Activated B cell treated with CpG ODN at 0.5 μM for 24 hours (primary cell): ENCODE measurements at regions not wholly inside any gene's neighbourhood (a gene's known extent, or its start where the extent isn't known, plus 50 kb on each side); places are given as distances from the start of the nearest gene placed in this dataset.

Experiments
- ATAC-seq: fragments of 200-7000 bp; cut with Tn5 transposase; one replicate; pipeline ENCODE4 v1.10.0; 2021; ENCODE audit warnings: low read depth, mild to moderate bottlenecking, moderate library complexity
- CTCF ChIA-PET: fragments of 350-600 bp; sonication (Branson Sonifier 250); formaldehyde crosslinking; loops from one replicate; lab custom pipeline; 2021; ENCODE audit warnings: antibody characterized with exemption; lab: Charles Lee
- POLR2A ChIA-PET: fragments of 350-600 bp; sonication (Branson Sonifier 250); formaldehyde crosslinking; loops from one replicate; lab custom pipeline; 2021; ENCODE audit warnings: antibody characterized with exemption; lab: Charles Lee
- DNase-seq: peaks from one replicate; pipeline ENCODE4 v3.0.0; 2022
- H3K27ac Mint-ChIP-seq: one replicate; pipeline ENCODE4 v1.8.0; 2020; ENCODE audit warnings: mixed read lengths
- H3K27me3 Mint-ChIP-seq: one replicate; pipeline ENCODE4 v1.8.0; 2021; ENCODE audit warnings: mixed read lengths
- H3K36me3 Mint-ChIP-seq: one replicate; pipeline ENCODE4 v1.8.0; 2021; ENCODE audit warnings: low read depth, mixed read lengths
- H3K4me1 Mint-ChIP-seq: one replicate; pipeline ENCODE4 v1.8.0; 2021; ENCODE audit warnings: mixed read lengths
- H3K4me3 Mint-ChIP-seq: one replicate; pipeline ENCODE4 v1.8.0; 2020; ENCODE audit warnings: mild to moderate bottlenecking, mixed read lengths
- H3K9me3 Mint-ChIP-seq: one replicate; pipeline ENCODE4 v1.8.0; 2020; ENCODE audit warnings: mixed read lengths
- intact Hi-C: fragments of 100-400 bp; cut with micrococcal nuclease; formaldehyde crosslinking; loops from one replicate; pipeline ENCODE4 v1.15.1; 2024
- TF ChIP-seq, protein P1 (sequence below): fragments of 200-600 bp; IDR thresholded peaks from one replicate; pipeline ENCODE4 v1.8.0; 2022; ENCODE audit warnings: antibody characterized with exemption, mild to moderate bottlenecking

DNA sequence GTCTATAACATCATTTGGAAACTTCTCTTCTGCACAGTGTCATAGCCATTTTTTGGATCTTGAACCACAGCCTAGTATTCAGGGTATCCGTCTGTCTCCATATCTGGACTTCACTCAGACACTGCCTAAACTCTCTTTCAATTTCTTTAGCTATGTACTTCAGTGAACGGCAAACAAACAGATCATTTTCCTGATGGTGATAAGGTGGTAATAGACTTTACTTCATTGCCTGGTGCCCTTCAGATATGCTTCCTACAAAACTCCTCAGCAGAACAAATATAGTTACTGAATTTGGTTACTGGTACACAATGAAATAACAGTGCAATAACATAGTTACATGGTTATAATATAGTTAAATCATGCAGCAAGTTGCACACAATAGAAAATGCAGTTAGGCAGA lies 348.2 kb downstream of the ZSWIM6 start:
- DNase-seq, result no peak
- peaks cover 4% of the 10 kb centered on the region for H3K27me3 Mint-ChIP-seq
- ChIA-PET POLR2A (no interaction called here), CTCF (no interaction called here)
- H3K9me3 Mint-ChIP-seq, result no peaks in the 10 kb centered on the region
- no peak overlapping the region for H3K4me3 Mint-ChIP-seq
- no peak overlapping the region for H3K27ac Mint-ChIP-seq
- H3K36me3 Mint-ChIP-seq, result no peaks in the 10 kb centered on the region
- TF ChIP-seq, protein P1, sequence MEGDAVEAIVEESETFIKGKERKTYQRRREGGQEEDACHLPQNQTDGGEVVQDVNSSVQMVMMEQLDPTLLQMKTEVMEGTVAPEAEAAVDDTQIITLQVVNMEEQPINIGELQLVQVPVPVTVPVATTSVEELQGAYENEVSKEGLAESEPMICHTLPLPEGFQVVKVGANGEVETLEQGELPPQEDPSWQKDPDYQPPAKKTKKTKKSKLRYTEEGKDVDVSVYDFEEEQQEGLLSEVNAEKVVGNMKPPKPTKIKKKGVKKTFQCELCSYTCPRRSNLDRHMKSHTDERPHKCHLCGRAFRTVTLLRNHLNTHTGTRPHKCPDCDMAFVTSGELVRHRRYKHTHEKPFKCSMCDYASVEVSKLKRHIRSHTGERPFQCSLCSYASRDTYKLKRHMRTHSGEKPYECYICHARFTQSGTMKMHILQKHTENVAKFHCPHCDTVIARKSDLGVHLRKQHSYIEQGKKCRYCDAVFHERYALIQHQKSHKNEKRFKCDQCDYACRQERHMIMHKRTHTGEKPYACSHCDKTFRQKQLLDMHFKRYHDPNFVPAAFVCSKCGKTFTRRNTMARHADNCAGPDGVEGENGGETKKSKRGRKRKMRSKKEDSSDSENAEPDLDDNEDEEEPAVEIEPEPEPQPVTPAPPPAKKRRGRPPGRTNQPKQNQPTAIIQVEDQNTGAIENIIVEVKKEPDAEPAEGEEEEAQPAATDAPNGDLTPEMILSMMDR, result no peak
- H3K4me1 Mint-ChIP-seq, result no peaks in the 10 kb centered on the region
- intact Hi-C loops, result no loop called here
- ATAC-seq, result no peak

DNA sequence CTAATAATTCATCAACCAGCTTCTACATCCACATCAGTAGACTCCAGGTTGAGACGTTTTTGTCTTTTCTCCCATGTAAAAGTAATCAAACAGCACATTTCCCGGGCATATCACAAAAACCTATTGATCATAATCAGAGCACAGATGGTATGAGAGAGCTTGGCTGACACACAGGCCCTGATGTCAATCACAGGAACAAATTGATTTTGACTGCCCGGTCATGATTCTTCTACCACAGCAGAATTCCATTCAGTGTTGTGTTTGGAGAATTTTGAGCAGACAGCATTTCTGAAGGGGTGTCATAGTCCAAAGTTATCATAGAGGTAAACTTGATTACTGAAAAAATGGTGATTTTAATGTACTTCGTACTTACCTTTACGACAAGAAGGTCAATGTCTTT lies 351.1 kb downstream of the ZSWIM6 start:
- ChIA-PET CTCF (interaction anchor here (2.0 kb wide), 1 partner anchor 24 kb away, joined by 7 read pairs; no protein-coding TSS in a partner anchor), POLR2A (no interaction called here)
- Mint-ChIP-seq H3K36me3 (no peaks in the 10 kb centered on the region), H3K4me3 (no peak overlapping the region), H3K27ac (no peak overlapping the region), H3K9me3 (no peaks in the 10 kb centered on the region), H3K27me3 (peaks cover 6% of the 10 kb centered on the region), H3K4me1 (no peaks in the 10 kb centered on the region)
- intact Hi-C loops, result no loop called here
- no peak for DNase-seq
- TF ChIP-seq, protein P1, result no peak
- no peak for ATAC-seq

DNA sequence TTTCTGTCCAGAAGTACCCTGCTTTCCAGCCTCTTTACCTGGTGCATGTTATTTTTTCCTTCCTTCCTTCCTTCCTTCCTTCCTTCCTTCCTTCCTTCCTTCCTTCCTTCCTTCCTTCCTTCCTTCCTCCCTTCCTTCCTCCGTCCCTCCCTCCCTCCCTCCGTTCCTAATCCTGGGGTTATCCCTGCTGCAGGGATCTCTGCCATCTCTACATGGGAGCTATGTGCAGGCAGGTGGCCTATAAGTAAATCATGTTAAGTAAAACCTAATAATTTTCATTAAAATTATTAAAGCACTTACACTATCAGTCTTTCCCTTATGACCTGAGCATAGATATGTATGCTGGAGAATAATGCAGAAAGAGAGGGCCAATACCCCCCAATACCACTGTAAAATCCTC lies 351.9 kb downstream of the ZSWIM6 start:
- DNase-seq (no peak), ATAC-seq (no peak)
- no peak overlapping the region for H3K4me3 Mint-ChIP-seq
- intact Hi-C loops, result no loop called here
- ChIA-PET CTCF (interaction anchor here (2.0 kb wide), 1 partner anchor 25 kb away, joined by 7 read pairs; no protein-coding TSS in a partner anchor), POLR2A (no interaction called here)
- H3K9me3 Mint-ChIP-seq, result no peaks in the 10 kb centered on the region
- no peaks in the 10 kb centered on the region for H3K4me1 Mint-ChIP-seq
- H3K36me3 Mint-ChIP-seq, result no peaks in the 10 kb centered on the region
- TF ChIP-seq, protein P1, result no peak
- peaks cover 6% of the 10 kb centered on the region for H3K27me3 Mint-ChIP-seq
- H3K27ac Mint-ChIP-seq, result no peak overlapping the region

DNA sequence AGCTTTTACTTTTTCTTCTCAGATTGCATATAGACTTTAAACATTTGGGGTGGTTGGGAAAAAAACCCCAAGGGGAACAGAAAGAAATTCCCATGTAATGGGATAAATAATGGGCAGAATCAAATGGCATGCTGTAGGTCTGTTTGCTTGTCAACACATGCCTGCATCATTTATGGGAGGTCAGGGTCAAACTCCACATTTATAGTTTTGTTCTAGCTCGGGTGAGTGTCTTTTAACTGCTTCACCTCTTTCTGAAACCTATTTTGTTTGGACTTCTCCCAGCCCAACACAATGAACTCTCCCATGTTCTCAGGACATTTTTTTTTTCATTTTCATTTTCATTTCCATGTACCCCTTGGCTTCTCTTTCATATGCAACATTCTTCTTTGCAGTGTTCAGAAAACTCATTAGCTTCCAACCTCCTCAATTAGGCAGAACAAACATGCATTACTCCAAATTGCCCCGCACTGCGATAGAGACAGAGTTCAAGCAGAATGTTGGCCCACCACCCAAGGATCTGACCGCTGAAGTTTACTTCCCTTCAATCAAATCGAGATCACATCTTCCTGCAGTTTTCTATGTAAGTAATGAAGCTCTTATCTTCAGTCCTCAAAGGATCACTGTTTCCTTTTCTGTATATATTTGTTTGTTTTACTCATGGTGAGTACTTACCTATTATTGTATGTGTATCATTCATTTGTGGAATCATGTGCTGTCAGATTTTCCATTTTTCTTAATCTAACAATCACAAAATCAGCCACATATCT lies 354.6 kb downstream of the ZSWIM6 start:
- Mint-ChIP-seq H3K4me1 (no peaks in the 10 kb centered on the region), H3K4me3 (no peak overlapping the region), H3K27me3 (peaks cover 5% of the 10 kb centered on the region), H3K27ac (no peak overlapping the region), H3K36me3 (no peaks in the 10 kb centered on the region), H3K9me3 (no peaks in the 10 kb centered on the region)
- no peak for DNase-seq
- ChIA-PET POLR2A (no interaction called here), CTCF (no interaction called here)
- ATAC-seq, result no peak
- TF ChIP-seq, protein P1, result no peak
- intact Hi-C loops, result no loop called here

DNA sequence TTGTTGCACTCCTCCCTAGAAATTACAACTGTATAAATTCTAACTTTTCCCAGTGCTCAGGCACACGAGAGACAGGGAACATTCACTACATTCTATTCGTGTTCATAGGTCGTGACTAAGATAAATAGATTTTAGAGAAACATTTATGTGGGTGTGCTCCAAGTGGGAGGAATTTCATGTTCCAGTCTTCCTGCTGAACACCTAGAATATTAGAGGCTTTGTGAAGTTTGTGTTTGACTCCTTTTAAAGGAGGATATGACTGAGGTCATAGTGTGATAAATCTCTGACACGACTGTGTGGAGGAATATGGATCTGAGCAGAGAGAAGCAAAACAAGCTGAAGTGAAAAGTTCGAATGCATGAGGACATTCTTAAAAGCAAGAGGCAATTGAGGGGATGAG lies 355.3 kb downstream of the ZSWIM6 start:
- intact Hi-C loops, result no loop called here
- Mint-ChIP-seq H3K27me3 (peaks cover 5% of the 10 kb centered on the region), H3K27ac (no peak overlapping the region), H3K36me3 (no peaks in the 10 kb centered on the region), H3K9me3 (peaks cover 4% of the 10 kb centered on the region), H3K4me3 (no peak overlapping the region), H3K4me1 (no peaks in the 10 kb centered on the region)
- TF ChIP-seq, protein P1, result no peak
- POLR2A ChIA-PET, result no interaction called here
- no peak for ATAC-seq
- CTCF ChIA-PET, result no interaction called here
- DNase-seq, result no peak
